GM23338 (cell line): ENCODE measurements at regions not wholly inside any gene's neighbourhood (a gene's known extent, or its start where the extent isn't known, plus 50 kb on each side); places are given as distances from the start of the nearest gene placed in this dataset.

Experiments used
- ATAC-seq: fragments of 200-7000 bp; cut with Tn5 transposase; 3 replicates; pipeline ENCODE4 v1.9.1; 2020
- DNase-seq: peaks from one replicate; pipeline ENCODE4 v3.0.0-alpha.2; 2015; ENCODE audit warnings: low spot score
- H2AFZ ChIP-seq: fragments of 200-600 bp; sonication (generic); 2 replicates; pipeline ENCODE4 v1.8.0; 2016; ENCODE audit warnings: antibody characterized with exemption, mild to moderate bottlenecking, moderate library complexity
- H3F3A ChIP-seq: fragments of 200-600 bp; sonication (generic); replicated peaks from 2 replicates; pipeline ENCODE4 v1.8.0; 2017; ENCODE audit warnings: antibody characterized with exemption, mixed run types, low read depth
- H3K27ac ChIP-seq: fragments of 200-600 bp; sonication (generic); 2 replicates; pipeline ENCODE4 v1.6.1; 2016; ENCODE audit warnings: low read depth
- H3K27me3 ChIP-seq: fragments of 200-600 bp; sonication (generic); 2 replicates; pipeline ENCODE4 v1.8.0; 2016; ENCODE audit warnings: mild to moderate bottlenecking, mixed run types, moderate library complexity; ENCODE audit not compliant: insufficient read depth
- H3K36me3 ChIP-seq: fragments of 200-600 bp; sonication (generic); 2 replicates; pipeline ENCODE4 v1.8.0; 2016; ENCODE audit warnings: mild to moderate bottlenecking; ENCODE audit not compliant: insufficient read depth
- H3K4me1 ChIP-seq: fragments of 200-600 bp; sonication (generic); 2 replicates; pipeline ENCODE4 v1.8.0; 2016; ENCODE audit warnings: mild to moderate bottlenecking, moderate library complexity; ENCODE audit not compliant: insufficient read depth
- H3K4me2 ChIP-seq: fragments of 200-600 bp; sonication (generic); 2 replicates; pipeline ENCODE4 v1.7.1; 2017; ENCODE audit warnings: mixed run types
- H3K4me3 ChIP-seq: fragments of 200-600 bp; sonication (generic); 2 replicates; pipeline ENCODE4 v1.6.1; 2016; ENCODE audit warnings: mixed run types
- H3K79me2 ChIP-seq: fragments of 200-600 bp; sonication (generic); replicated peaks from 2 replicates; pipeline ENCODE4 v1.8.0; 2017; ENCODE audit warnings: mild to moderate bottlenecking; ENCODE audit not compliant: insufficient read depth
- H3K9me2 ChIP-seq: fragments of 200-600 bp; sonication (generic); 2 replicates; pipeline ENCODE4 v1.8.0; 2017; ENCODE audit not compliant: insufficient read depth
- H4K20me1 ChIP-seq: fragments of 200-600 bp; sonication (generic); replicated peaks from 2 replicates; pipeline ENCODE4 v1.8.0; 2017; ENCODE audit warnings: mild to moderate bottlenecking; ENCODE audit not compliant: insufficient read depth
- H3K27ac Mint-ChIP-seq: 2 replicates; pipeline ENCODE4 v1.8.0; 2020; ENCODE audit warnings: inconsistent platforms, mild to moderate bottlenecking, moderate library complexity, mixed read lengths
- H3K27me3 Mint-ChIP-seq: 3 replicates; pipeline ENCODE4 v1.8.0; 2022; ENCODE audit warnings: low read depth, mild to moderate bottlenecking, moderate library complexity, mixed read lengths, inconsistent platforms; ENCODE audit not compliant: insufficient read depth, poor library complexity
- H3K36me3 Mint-ChIP-seq: 3 replicates; pipeline ENCODE4 v1.8.0; 2021; ENCODE audit warnings: low read depth, mild to moderate bottlenecking, inconsistent platforms, moderate library complexity, mixed read lengths
- H3K4me1 Mint-ChIP-seq: 3 replicates; pipeline ENCODE4 v1.8.0; 2020; ENCODE audit warnings: mild to moderate bottlenecking, inconsistent platforms, mixed read lengths
- H3K4me3 Mint-ChIP-seq: 3 replicates; pipeline ENCODE4 v1.8.0; 2021; ENCODE audit warnings: moderate library complexity, mild to moderate bottlenecking, inconsistent platforms, mixed read lengths
- H3K9me3 Mint-ChIP-seq: 3 replicates; pipeline ENCODE4 v1.8.0; 2020; ENCODE audit warnings: moderate library complexity, mild to moderate bottlenecking, inconsistent platforms, mixed read lengths
- CREB1 ChIP-seq: fragments of 250-450 bp; sonication (Bioruptor Pico); IDR thresholded peaks from 2 replicates; pipeline ENCODE4 v1.5.0; 2020; ENCODE audit warnings: low read depth, mild to moderate bottlenecking, moderate library complexity
- CTCF ChIP-seq, 2 experiments: fragments of 200-600 bp in 1 of 2; sonication (generic) in 1 of 2; conservative IDR thresholded peaks; 2 replicates each; pipeline versions ENCODE4 v1.5.1 to v1.6.1; 2016 to 2017; ENCODE audit warnings: antibody characterized with exemption in 2 of 2, low read depth in 2 of 2, mild to moderate bottlenecking in 2 of 2, moderate library complexity in 1 of 2
- EZH2phosphoT487 ChIP-seq: fragments of 200-600 bp; sonication (generic); IDR thresholded peaks from one replicate; pipeline ENCODE4 v1.8.1; 2018; ENCODE audit warnings: antibody characterized with exemption; ENCODE audit not compliant: unreplicated experiment
- JUNB ChIP-seq: IDR thresholded peaks from one replicate; pipeline ENCODE4 v1.6.1; 2016; ENCODE audit warnings: antibody characterized with exemption; ENCODE audit not compliant: unreplicated experiment
- NANOG ChIP-seq: IDR thresholded peaks from 2 replicates; pipeline ENCODE4 v1.6.1; 2016; ENCODE audit warnings: antibody characterized with exemption, borderline replicate concordance

DNA sequence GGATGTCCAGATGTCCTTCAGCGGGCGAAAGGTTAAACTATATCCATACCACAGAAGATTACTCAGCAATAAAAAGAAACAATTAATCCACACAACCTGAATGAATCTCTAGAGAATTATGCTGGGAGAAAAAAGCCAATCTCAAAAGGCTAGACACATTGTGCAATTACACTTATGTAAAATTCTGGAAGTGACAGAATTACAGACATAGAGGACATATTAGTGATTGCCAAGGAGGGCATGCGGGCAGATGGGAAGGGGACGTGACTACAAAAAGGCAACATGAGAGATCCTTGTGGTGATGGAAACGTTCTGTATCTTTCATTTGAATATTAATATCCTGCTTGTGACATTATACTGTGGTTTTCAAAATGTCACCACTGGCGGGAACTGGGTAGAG, 103.5 kb upstream of the BMAL1 start:
- no peak for DNase-seq
- no peak overlapping the region for H3K4me3 Mint-ChIP-seq

GRCh38 chr11:13183094-13183825, 94.3 kb upstream of the BMAL1 start:
- peak; percentile 43 for DNase-seq
- Histone ChIP-seq H2AFZ (no peak overlapping the region), H3K36me3 (no peaks in the 10 kb centered on the region), H3K27ac (no peak overlapping the region), H3K4me3 (no peak overlapping the region), H4K20me1 (no peaks in the 10 kb centered on the region), H3K4me2 (no peak overlapping the region), H3F3A (no peaks in the 10 kb centered on the region), H3K9me2 (0 out of 2 replicates have a peak, but pooled peaks cover 4% of the 10 kb centered on the region), H3K4me1 (no peaks in the 10 kb centered on the region; the same call in 1 of the 2 replicates), H3K27me3 (no peaks in the 10 kb centered on the region), H3K79me2 (no peaks in the 10 kb centered on the region)
- Mint-ChIP-seq H3K4me1 (no peaks in the 10 kb centered on the region), H3K4me3 (no peak overlapping the region), H3K27ac (no peak overlapping the region), H3K36me3 (peaks cover 6% of the 10 kb centered on the region; the same call in 2 of the 3 replicates), H3K27me3 (no peaks in the 10 kb centered on the region), H3K9me3 (peaks cover 19% of the 10 kb centered on the region)
- no peak for TF ChIP-seq NANOG
- TF ChIP-seq CTCF (conservative IDR thresholded peaks at IDR 0.05; ENCODE audit: low read depth in 2 of 2) = peak; percentile 50 to 64
- ATAC-seq = peak; percentile 31; the same call in 2 of the 3 replicates

More for the DNA sequence above, 103.5 kb upstream of the BMAL1 start:
- no peak overlapping the region for H3K27ac Mint-ChIP-seq
- no peaks in the 10 kb centered on the region for H3K4me1 Mint-ChIP-seq
- Histone ChIP-seq H4K20me1 (no peaks in the 10 kb centered on the region), H3K36me3 (no peaks in the 10 kb centered on the region), H3K4me3 (no peak overlapping the region), H3K4me2 (no peak overlapping the region), H3K4me1 (no peaks in the 10 kb centered on the region), H3K27me3 (no peaks in the 10 kb centered on the region), H3K79me2 (no peaks in the 10 kb centered on the region), H3F3A (no peaks in the 10 kb centered on the region), H3K9me2 (no peaks in the 10 kb centered on the region), H3K27ac (no peak overlapping the region), H2AFZ (no peak overlapping the region)
- H3K27me3 Mint-ChIP-seq = peaks cover 2% of the 10 kb centered on the region
- no peaks in the 10 kb centered on the region for H3K9me3 Mint-ChIP-seq
- no peaks in the 10 kb centered on the region for H3K36me3 Mint-ChIP-seq
- ATAC-seq = no peak
- TF ChIP-seq CTCF (conservative IDR thresholded peaks at IDR 0.05; ENCODE audit: low read depth in 2 of 2) (no peak), JUNB (no peak), EZH2phosphoT487 (no peak), CREB1 (no peak), NANOG (no peak)
